ENCODE measurements at regions not wholly inside any gene's neighbourhood (a gene's known extent, or its start where the extent isn't known, plus 50 kb on each side); places are given as distances from the start of the nearest gene placed in this dataset.

DNA sequence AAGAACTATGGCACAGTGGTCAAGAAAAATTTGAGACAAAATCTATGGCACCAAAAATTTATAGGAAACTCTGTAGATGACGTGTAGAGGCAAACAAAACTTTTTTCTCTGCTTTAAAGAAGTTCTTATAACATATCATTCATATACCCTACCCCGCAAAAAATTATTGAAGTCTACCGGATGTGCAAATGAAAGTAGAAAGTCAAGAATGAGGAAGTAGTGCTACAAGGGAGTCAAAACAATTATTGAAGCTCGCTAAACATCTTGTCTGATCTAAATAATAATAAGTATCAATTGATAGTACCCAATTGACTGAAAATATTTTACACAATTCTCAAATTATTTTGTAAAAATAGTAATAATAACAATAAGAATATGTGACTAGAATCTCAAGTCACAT, 398.5 kb downstream of the TAF11L14 start:
- no peak for TF ChIP-seq EZH2 (IDR thresholded peaks at IDR 0.05; ENCODE audit: low read length)
- TF ChIP-seq, protein P1, sequence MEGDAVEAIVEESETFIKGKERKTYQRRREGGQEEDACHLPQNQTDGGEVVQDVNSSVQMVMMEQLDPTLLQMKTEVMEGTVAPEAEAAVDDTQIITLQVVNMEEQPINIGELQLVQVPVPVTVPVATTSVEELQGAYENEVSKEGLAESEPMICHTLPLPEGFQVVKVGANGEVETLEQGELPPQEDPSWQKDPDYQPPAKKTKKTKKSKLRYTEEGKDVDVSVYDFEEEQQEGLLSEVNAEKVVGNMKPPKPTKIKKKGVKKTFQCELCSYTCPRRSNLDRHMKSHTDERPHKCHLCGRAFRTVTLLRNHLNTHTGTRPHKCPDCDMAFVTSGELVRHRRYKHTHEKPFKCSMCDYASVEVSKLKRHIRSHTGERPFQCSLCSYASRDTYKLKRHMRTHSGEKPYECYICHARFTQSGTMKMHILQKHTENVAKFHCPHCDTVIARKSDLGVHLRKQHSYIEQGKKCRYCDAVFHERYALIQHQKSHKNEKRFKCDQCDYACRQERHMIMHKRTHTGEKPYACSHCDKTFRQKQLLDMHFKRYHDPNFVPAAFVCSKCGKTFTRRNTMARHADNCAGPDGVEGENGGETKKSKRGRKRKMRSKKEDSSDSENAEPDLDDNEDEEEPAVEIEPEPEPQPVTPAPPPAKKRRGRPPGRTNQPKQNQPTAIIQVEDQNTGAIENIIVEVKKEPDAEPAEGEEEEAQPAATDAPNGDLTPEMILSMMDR (optimal IDR thresholded peaks at IDR 0.05 in 1 of 3, IDR thresholded peaks at IDR 0.05 in 1 of 3, conservative IDR thresholded peaks at IDR 0.05 in 1 of 3; ENCODE audit: extremely low read depth in 1 of 3, insufficient read depth in 2 of 3, low read length in 3 of 3), result no peak
